Osteocyte (in vitro differentiated cells): ENCODE measurements at regions not wholly inside any gene's neighbourhood (a gene's known extent, or its start where the extent isn't known, plus 50 kb on each side); places are given as distances from the start of the nearest gene placed in this dataset.

Experiments
- DNase-seq: peaks from one replicate; pipeline ENCODE4 v3.0.0; 2021; ENCODE audit warnings: mixed read lengths; ENCODE audit not compliant: unreplicated experiment; ENCODE audit errors: extremely low spot score
- H3K27ac Mint-ChIP-seq: one replicate; pipeline ENCODE4 v1.8.0; 2021; ENCODE audit warnings: mild to moderate bottlenecking, mixed read lengths; ENCODE audit not compliant: unreplicated experiment
- H3K27me3 Mint-ChIP-seq: one replicate; pipeline ENCODE4 v1.8.0; 2021; ENCODE audit warnings: mixed read lengths; ENCODE audit not compliant: unreplicated experiment
- H3K36me3 Mint-ChIP-seq: one replicate; pipeline ENCODE4 v1.8.0; 2021; ENCODE audit warnings: mixed read lengths; ENCODE audit not compliant: unreplicated experiment
- H3K4me1 Mint-ChIP-seq: one replicate; pipeline ENCODE4 v1.8.0; 2021; ENCODE audit warnings: mixed read lengths; ENCODE audit not compliant: unreplicated experiment
- H3K4me3 Mint-ChIP-seq: one replicate; pipeline ENCODE4 v1.8.0; 2021; ENCODE audit warnings: mild to moderate bottlenecking, moderate library complexity, mixed read lengths; ENCODE audit not compliant: unreplicated experiment
- H3K9me3 Mint-ChIP-seq: one replicate; pipeline ENCODE4 v1.8.0; 2021; ENCODE audit warnings: mixed read lengths; ENCODE audit not compliant: unreplicated experiment
- TF ChIP-seq, protein P1 (sequence below): fragments of 200-600 bp; sonication (generic); IDR thresholded peaks from 2 replicates; pipeline ENCODE4 v1.5.0; 2021; ENCODE audit warnings: antibody characterized with exemption, mild to moderate bottlenecking, moderate library complexity

DNA sequence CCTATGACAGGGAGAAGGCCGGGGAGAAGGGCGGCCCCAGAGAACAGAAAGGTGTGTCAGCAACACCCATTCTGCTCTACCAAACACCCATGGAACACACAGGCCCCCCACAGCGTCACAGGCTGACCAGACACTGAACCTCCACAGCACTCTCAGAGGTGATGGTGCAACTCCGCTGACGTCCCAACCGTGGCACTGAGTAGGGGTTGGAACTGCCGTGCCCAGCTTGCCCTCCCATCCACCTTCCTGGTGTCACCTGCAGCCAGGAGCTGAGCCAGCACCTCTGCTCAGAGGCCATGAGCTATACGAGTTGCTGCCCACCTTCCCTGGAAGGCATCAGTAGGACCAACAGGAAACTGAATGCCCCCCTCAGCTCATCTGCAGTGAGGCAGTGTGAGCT, 412.9 kb upstream of the SALL3 start:
- DNase-seq, result no peak
- Mint-ChIP-seq H3K4me1 (no peaks in the 10 kb centered on the region), H3K4me3 (no peak overlapping the region), H3K9me3 (peaks cover 49% of the 10 kb centered on the region), H3K27me3 (no peaks in the 10 kb centered on the region), H3K27ac (no peak overlapping the region), H3K36me3 (peaks cover 2% of the 10 kb centered on the region)
- TF ChIP-seq, protein P1, sequence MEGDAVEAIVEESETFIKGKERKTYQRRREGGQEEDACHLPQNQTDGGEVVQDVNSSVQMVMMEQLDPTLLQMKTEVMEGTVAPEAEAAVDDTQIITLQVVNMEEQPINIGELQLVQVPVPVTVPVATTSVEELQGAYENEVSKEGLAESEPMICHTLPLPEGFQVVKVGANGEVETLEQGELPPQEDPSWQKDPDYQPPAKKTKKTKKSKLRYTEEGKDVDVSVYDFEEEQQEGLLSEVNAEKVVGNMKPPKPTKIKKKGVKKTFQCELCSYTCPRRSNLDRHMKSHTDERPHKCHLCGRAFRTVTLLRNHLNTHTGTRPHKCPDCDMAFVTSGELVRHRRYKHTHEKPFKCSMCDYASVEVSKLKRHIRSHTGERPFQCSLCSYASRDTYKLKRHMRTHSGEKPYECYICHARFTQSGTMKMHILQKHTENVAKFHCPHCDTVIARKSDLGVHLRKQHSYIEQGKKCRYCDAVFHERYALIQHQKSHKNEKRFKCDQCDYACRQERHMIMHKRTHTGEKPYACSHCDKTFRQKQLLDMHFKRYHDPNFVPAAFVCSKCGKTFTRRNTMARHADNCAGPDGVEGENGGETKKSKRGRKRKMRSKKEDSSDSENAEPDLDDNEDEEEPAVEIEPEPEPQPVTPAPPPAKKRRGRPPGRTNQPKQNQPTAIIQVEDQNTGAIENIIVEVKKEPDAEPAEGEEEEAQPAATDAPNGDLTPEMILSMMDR, result no peak

DNA sequence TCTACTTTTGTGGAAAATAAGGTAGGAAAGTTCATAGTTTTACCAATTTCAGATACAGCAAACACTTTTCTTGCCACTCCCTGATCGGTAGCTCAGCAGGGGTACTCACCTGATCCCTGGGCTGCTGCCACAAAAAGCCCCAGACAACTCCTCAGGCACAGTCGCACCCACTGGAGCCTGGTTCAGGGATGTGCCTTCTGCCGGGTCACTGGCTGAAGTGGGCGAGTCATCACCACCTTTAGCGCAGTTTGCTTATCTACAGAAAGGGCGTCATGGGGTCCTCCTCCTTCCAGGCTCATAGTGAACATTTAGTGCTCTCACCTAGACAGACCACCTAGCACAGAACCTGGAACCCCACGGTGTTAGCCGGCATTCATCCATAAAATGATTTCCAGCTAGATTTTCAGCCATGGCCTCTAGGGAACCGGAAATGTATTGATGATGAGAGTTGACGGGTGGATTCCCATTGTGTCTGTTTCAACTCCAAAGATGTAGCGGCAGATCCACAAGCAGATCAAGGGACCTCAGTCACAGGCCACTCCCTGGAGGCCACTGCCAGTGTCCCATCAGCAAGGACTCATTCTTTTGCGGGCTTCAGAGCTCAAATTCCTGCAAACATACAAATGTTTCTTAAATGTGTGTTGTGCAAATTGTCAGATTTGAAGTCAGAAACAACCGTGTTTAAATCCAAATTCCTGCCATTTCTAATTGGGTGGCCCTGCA, 408.4 kb upstream of the SALL3 start:
- Mint-ChIP-seq H3K9me3 (peaks cover 43% of the 10 kb centered on the region), H3K36me3 (peaks cover 2% of the 10 kb centered on the region), H3K4me1 (no peaks in the 10 kb centered on the region), H3K27ac (no peak overlapping the region), H3K27me3 (no peaks in the 10 kb centered on the region), H3K4me3 (no peak overlapping the region)
- DNase-seq, result no peak
- TF ChIP-seq, protein P1, result no peak

DNA sequence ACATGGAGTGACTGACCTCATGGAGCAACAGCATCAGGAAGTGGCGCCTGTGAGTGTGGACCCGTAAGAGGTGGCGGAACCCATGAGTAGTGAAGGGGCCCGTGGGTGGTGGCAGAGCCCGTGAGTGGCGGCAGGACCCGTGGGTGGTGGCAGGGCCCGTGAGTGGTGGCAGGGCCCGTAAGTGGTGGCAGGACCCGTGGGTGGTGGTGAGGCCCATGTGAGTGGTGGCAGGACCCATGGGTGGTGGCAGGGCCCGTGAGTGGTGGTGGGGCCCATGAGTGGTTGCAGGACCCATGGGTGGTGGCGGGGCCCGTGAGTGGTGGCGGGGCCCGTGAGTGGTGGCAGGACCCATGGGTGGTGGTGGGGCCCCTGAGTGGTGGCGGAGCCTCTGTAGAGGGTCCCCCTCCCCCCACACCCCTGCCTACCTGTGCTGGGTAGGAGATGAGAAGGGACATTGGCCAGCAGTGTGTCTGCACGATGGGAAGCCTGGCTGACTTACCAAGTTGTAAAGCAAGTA, 407.7 kb upstream of the SALL3 start:
- Mint-ChIP-seq H3K36me3 (peaks cover 2% of the 10 kb centered on the region), H3K27ac (no peak overlapping the region), H3K9me3 (peaks cover 43% of the 10 kb centered on the region), H3K4me3 (no peak overlapping the region), H3K4me1 (no peaks in the 10 kb centered on the region), H3K27me3 (no peaks in the 10 kb centered on the region)
- no peak for DNase-seq
- TF ChIP-seq, protein P1, result no peak

- Mint-ChIP-seq H3K9me3 (peaks cover 34% of the 10 kb centered on the region), H3K4me1 (no peaks in the 10 kb centered on the region), H3K27me3 (no peaks in the 10 kb centered on the region), H3K36me3 (peaks cover 2% of the 10 kb centered on the region), H3K27ac (no peak overlapping the region), H3K4me3 (no peak overlapping the region)
- TF ChIP-seq, protein P1, result no peak
- DNase-seq, result no peak
Measured at GRCh38 chr18:78573773-78574172, 405.8 kb upstream of the SALL3 start.

DNA sequence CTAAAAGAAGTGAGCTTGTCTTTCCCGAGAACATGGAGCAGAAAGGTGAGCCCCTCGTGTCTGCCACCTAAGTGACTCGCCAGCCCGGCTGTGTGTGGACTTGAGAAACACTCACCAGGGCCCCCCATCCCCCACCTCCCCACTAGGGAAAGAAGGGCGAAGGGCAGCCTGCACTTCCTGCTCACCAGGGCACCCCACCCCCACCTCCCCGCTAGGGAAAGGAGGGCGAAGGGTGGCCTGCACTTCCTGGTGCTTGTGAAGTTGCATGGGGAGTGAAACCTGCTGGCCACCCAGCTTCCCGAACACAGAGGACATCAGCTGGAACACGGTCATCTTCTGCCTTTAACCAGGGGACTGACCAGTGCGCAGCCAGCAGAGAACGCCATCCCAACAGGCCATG, 402.7 kb upstream of the SALL3 start:
- no peak overlapping the region for H3K4me3 Mint-ChIP-seq
- H3K9me3 Mint-ChIP-seq, result peaks cover 28% of the 10 kb centered on the region
- no peak overlapping the region for H3K27ac Mint-ChIP-seq
- no peaks in the 10 kb centered on the region for H3K27me3 Mint-ChIP-seq
- no peak for DNase-seq
- H3K36me3 Mint-ChIP-seq, result no peaks in the 10 kb centered on the region
- TF ChIP-seq, protein P1, result no peak
- no peaks in the 10 kb centered on the region for H3K4me1 Mint-ChIP-seq
